IMR-90 (cell line): ENCODE measurements at regions not wholly inside any gene's neighbourhood (a gene's known extent, or its start where the extent isn't known, plus 50 kb on each side); places are given as distances from the start of the nearest gene placed in this dataset.

Source experiments
- ATAC-seq: fragments of 200-7000 bp; cut with Tn5 transposase; 2 replicates; pipeline ENCODE4 v1.9.1; 2020; ENCODE audit warnings: low read depth, mild to moderate bottlenecking, moderate library complexity
- BruUV-seq: library from RNA; stranded (reverse); fragments of 400-500 nt; replicated peaks from 2 replicates; lab custom pipeline; 2021; lab: Mats Ljungman, UMichigan
- CTCF ChIA-PET: fragments of 300-600 bp; formaldehyde crosslinking; extraction: SDS; loops from one replicate; lab custom pipeline; 2021; ENCODE audit warnings: antibody characterized with exemption; lab: Yijun Ruan, JAX
- POLR2A ChIA-PET: fragments of 300-600 bp; sonication (Branson Sonifier 250); formaldehyde crosslinking; loops from one replicate; lab custom pipeline; 2022; ENCODE audit warnings: antibody characterized with exemption; ENCODE audit not compliant: unreplicated experiment; lab: Charles Lee
- DNase-seq: peaks from one replicate; pipeline ENCODE4 v3.0.0; 2013
- H2AFZ ChIP-seq: replicated peaks from 2 replicates; pipeline ENCODE3; 2013; ENCODE audit warnings: low read length, mild to moderate bottlenecking; ENCODE audit not compliant: poor library complexity
- H2AK5ac ChIP-seq: 2 replicates; pipeline ENCODE4 v1.6.1; 2013; ENCODE audit warnings: low read depth, low read length, inconsistent platforms
- H2AK9ac ChIP-seq: replicated peaks from 2 replicates; pipeline ENCODE3; 2013; ENCODE audit warnings: mild to moderate bottlenecking, low read depth, low read length, moderate library complexity; ENCODE audit not compliant: poor library complexity
- H2BK120ac ChIP-seq: 2 replicates; pipeline ENCODE4 v1.6.1; 2013; ENCODE audit warnings: low read depth, low read length, inconsistent platforms
- H2BK15ac ChIP-seq: 3 replicates; pipeline ENCODE4 v1.6.1; 2013; ENCODE audit warnings: low read depth, low read length, inconsistent platforms
- H2BK20ac ChIP-seq: 2 replicates; pipeline ENCODE4 v1.6.1; 2013; ENCODE audit warnings: low read depth, mild to moderate bottlenecking, inconsistent platforms, low read length, moderate library complexity
- H2BK5ac ChIP-seq: 2 replicates; pipeline ENCODE4 v1.6.1; 2013; ENCODE audit warnings: mild to moderate bottlenecking, low read depth, low read length, inconsistent platforms; ENCODE audit not compliant: poor library complexity, severe bottlenecking
- H3K14ac ChIP-seq: replicated peaks from 2 replicates; pipeline ENCODE4 v1.6.1; 2013; ENCODE audit warnings: low read depth, low read length, inconsistent platforms
- H3K18ac ChIP-seq: 2 replicates; pipeline ENCODE4 v1.6.1; 2013; ENCODE audit warnings: low read depth, low read length, control low read depth
- H3K23ac ChIP-seq: 2 replicates; pipeline ENCODE4 v1.6.1; 2013; ENCODE audit warnings: low read depth, low read length, inconsistent platforms
- H3K27ac ChIP-seq: 2 replicates; pipeline ENCODE4 v1.5.1; 2013; ENCODE audit warnings: mild to moderate bottlenecking, control low read depth, low read length; ENCODE audit not compliant: insufficient read depth
- H3K27me3 ChIP-seq: 2 replicates; pipeline ENCODE4 v1.6.1; 2013; ENCODE audit warnings: low read length; ENCODE audit not compliant: control insufficient read depth, insufficient read depth
- H3K36me3 ChIP-seq: 2 replicates; pipeline ENCODE4 v1.6.1; 2013; ENCODE audit warnings: low read length, mixed read lengths; ENCODE audit not compliant: control insufficient read depth, insufficient read depth
- H3K4ac ChIP-seq: 2 replicates; pipeline ENCODE4 v1.6.1; 2013; ENCODE audit warnings: low read depth, low read length, inconsistent platforms
- H3K4me1 ChIP-seq: 2 replicates; pipeline ENCODE4 v1.6.1; 2013; ENCODE audit warnings: low read length, mixed read lengths; ENCODE audit not compliant: control insufficient read depth, insufficient read depth
- H3K4me2 ChIP-seq: 2 replicates; pipeline ENCODE4 v1.6.1; 2013; ENCODE audit warnings: low read depth, mild to moderate bottlenecking, control low read depth, low read length, moderate library complexity
- H3K4me3 ChIP-seq: 2 replicates; pipeline ENCODE4 v1.5.1; 2013; ENCODE audit warnings: low read depth, mild to moderate bottlenecking, control low read depth, low read length, moderate library complexity; ENCODE audit not compliant: insufficient read depth
- H3K56ac ChIP-seq: 2 replicates; pipeline ENCODE4 v1.6.1; 2013; ENCODE audit warnings: low read length, inconsistent platforms; ENCODE audit not compliant: insufficient read depth; ENCODE audit errors: extremely low read depth
- H3K79me1 ChIP-seq, 2 experiments: 2 replicates each; pipeline ENCODE4 v1.6.1; 2013; ENCODE audit warnings: low read length in 2 of 2, inconsistent platforms in 1 of 2, low read depth in 1 of 2
- H3K9ac ChIP-seq: 2 replicates; pipeline ENCODE4 v1.6.1; 2013; ENCODE audit warnings: low read depth, low read length, control low read depth
- H3K9me1 ChIP-seq: 2 replicates; pipeline ENCODE4 v1.6.1; 2013; ENCODE audit warnings: low read length, inconsistent platforms; ENCODE audit not compliant: insufficient read depth
- H3K9me3 ChIP-seq: 2 replicates; pipeline ENCODE4 v1.6.1; 2013; ENCODE audit warnings: low read length; ENCODE audit not compliant: control insufficient read depth, insufficient read depth
- H4K20me1 ChIP-seq: 2 replicates; pipeline ENCODE4 v1.6.1; 2013; ENCODE audit warnings: low read length, inconsistent platforms; ENCODE audit not compliant: insufficient read depth
- H4K5ac ChIP-seq: 2 replicates; pipeline ENCODE4 v1.6.1; 2013; ENCODE audit warnings: mild to moderate bottlenecking, low read depth, low read length, control low read depth
- H4K8ac ChIP-seq, 2 experiments: 2 replicates each; pipeline ENCODE4 v1.6.1; 2013; ENCODE audit warnings: low read depth in 2 of 2, low read length in 2 of 2, control low read depth in 1 of 2, inconsistent platforms in 1 of 2
- H4K91ac ChIP-seq: 2 replicates; pipeline ENCODE4 v1.6.1; 2013; ENCODE audit warnings: low read depth, low read length, inconsistent platforms; ENCODE audit not compliant: insufficient read depth
- BHLHE40 ChIP-seq: fragments of 150-350 bp; IDR thresholded peaks from 2 replicates; pipeline ENCODE4 v1.6.1; 2016; ENCODE audit warnings: mild to moderate bottlenecking, low read depth, low read length
- CTCF ChIP-seq: conservative IDR thresholded peaks from 2 replicates; pipeline ENCODE4 v1.5.1; 2012; ENCODE audit warnings: mild to moderate bottlenecking, low read depth, low read length, improper control_type of control experiment
- FOS ChIP-seq: fragments of 150-350 bp; IDR thresholded peaks from 2 replicates; pipeline ENCODE4 v1.6.1; 2016; ENCODE audit warnings: low read depth, low read length
- MAFK ChIP-seq: IDR thresholded peaks from 2 replicates; pipeline ENCODE4 v1.6.1; 2012; ENCODE audit warnings: low read depth, low read length, improper control_type of control experiment
- MAZ ChIP-seq: IDR thresholded peaks from 2 replicates; pipeline ENCODE4 v1.6.1; 2012; ENCODE audit warnings: low read depth, mild to moderate bottlenecking, low read length, improper control_type of control experiment, moderate library complexity, borderline replicate concordance
- NFE2L2 ChIP-seq: fragments of 150-350 bp; IDR thresholded peaks from 2 replicates; pipeline ENCODE4 v1.6.1; 2016; ENCODE audit warnings: low read depth, mild to moderate bottlenecking, low read length
- POLR2A ChIP-seq: IDR thresholded peaks from 2 replicates; pipeline ENCODE4 v1.6.1; 2012; ENCODE audit warnings: mild to moderate bottlenecking, low read depth, low read length
- RAD21 ChIP-seq: IDR thresholded peaks from 2 replicates; pipeline ENCODE4 v1.6.1; 2012; ENCODE audit warnings: low read length, improper control_type of control experiment
- RCOR1 ChIP-seq: IDR thresholded peaks from 2 replicates; pipeline ENCODE4 v1.6.1; 2012; ENCODE audit warnings: mild to moderate bottlenecking, low read length, improper control_type of control experiment; ENCODE audit not compliant: insufficient replicate concordance
- RFX5 ChIP-seq: IDR thresholded peaks from 2 replicates; pipeline ENCODE4 v1.8.0; 2012; ENCODE audit warnings: low read depth, mild to moderate bottlenecking, low read length, moderate library complexity
- SMC3 ChIP-seq: fragments of 150-350 bp; IDR thresholded peaks from 2 replicates; pipeline ENCODE4 v1.6.1; 2016; ENCODE audit warnings: low read depth, mild to moderate bottlenecking, antibody characterized with exemption, low read length, moderate library complexity
- whole genome bisulfite sequencing, 2 experiments: methylation state at CpG; one replicate each; pipeline versions ENCODE4 v1.1.5 to v1.1.7; 2013; ENCODE audit warnings: missing lambda C conversion rate in 2 of 2; ENCODE audit not compliant: insufficient read length in 1 of 2; ENCODE audit errors: extremely low coverage in 2 of 2; 5-methylcytosine and 5-hydroxymethylcytosine counted together
- dilution Hi-C: fragments of 300-500 bp; cut with HindIII; formaldehyde crosslinking; loops from one replicate; pipeline ENCODE4 v1.14.3; 2018; ENCODE audit warnings: low sequenced_read_pairs; ENCODE audit not compliant: unreplicated experiment
- in situ Hi-C: fragments of 300-500 bp; cut with MboI; formaldehyde crosslinking; loops from 3 replicates; pipeline ENCODE4 v1.14.3; 2019; ENCODE audit warnings: low sequenced_read_pairs, inconsistent platforms, mixed read lengths
- intact Hi-C: fragments of 100-400 bp; cut with micrococcal nuclease; formaldehyde crosslinking; loops from 2 replicates; pipeline ENCODE4 v1.10.0; 2022
- TF ChIP-seq, protein P1 (sequence below): fragments of 150-350 bp; IDR thresholded peaks from 2 replicates; pipeline ENCODE4 v1.6.1; 2017; ENCODE audit warnings: mild to moderate bottlenecking, antibody characterized with exemption, low read length, low read depth
- TF ChIP-seq, protein P2 (sequence below): fragments of 150-350 bp; IDR thresholded peaks from 2 replicates; pipeline ENCODE4 v1.6.1; 2016; ENCODE audit warnings: low read depth, mild to moderate bottlenecking, low read length, moderate library complexity, borderline replicate concordance

DNA sequence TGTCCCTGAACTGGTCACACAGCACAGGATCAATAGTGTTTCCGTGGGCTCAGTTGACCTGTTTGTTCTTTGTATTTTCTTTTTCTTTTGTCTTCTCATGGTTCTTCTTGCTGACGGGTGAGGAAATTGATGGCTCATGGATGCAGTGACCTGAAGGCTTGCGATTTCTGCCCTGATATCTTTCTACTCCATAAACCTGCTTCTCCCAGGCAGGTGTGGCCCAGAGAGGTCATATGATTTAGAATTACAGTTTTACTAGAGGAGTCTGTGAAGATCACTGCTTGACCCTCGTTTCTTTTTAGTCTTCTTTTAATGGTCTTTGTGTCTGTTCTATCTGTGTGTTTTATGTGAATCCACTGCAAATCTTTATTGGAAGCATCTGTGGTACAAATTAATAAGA lies 195.1 kb upstream of the KLF6 start:
- Histone ChIP-seq H3K14ac (no peak overlapping the region), H2AK5ac (no peak overlapping the region), H3K79me1 (no peaks in the 10 kb centered on the region), H4K20me1 (no peaks in the 10 kb centered on the region), H3K4me1 (0 out of 2 replicates have a peak, but pooled peaks cover 2% of the 10 kb centered on the region), H3K36me3 (no peaks in the 10 kb centered on the region), H4K91ac (no peak overlapping the region), H2BK120ac (no peak overlapping the region), H3K27ac (no peak overlapping the region), H2BK15ac (no peak overlapping the region), H3K27me3 (no peaks in the 10 kb centered on the region), H2BK5ac (no peak overlapping the region), H3K4ac (no peak overlapping the region), H3K18ac (no peak overlapping the region), H3K9me3 (peaks cover 3% of the 10 kb centered on the region; the same call in 1 of the 2 replicates), H3K4me2 (no peak overlapping the region), H4K5ac (no peak overlapping the region), H4K8ac (no peak overlapping the region), H2AFZ (no peak overlapping the region), H3K9ac (no peak overlapping the region), H2AK9ac (no peak overlapping the region), H3K4me3 (no peak overlapping the region), H3K56ac (no peak overlapping the region), H2BK20ac (no peak overlapping the region), H3K23ac (no peak overlapping the region), H3K9me1 (peaks cover 4% of the 10 kb centered on the region)
- ChIA-PET POLR2A (no interaction called here), CTCF (no interaction called here)
- TF ChIP-seq SMC3 (no peak), RAD21 (no peak), BHLHE40 (no peak), MAFK (no peak), MAZ (no peak), RCOR1 (no peak), CTCF (no peak), POLR2A (no peak), NFE2L2 (no peak), RFX5 (no peak), FOS (no peak)
- TF ChIP-seq, protein P1, sequence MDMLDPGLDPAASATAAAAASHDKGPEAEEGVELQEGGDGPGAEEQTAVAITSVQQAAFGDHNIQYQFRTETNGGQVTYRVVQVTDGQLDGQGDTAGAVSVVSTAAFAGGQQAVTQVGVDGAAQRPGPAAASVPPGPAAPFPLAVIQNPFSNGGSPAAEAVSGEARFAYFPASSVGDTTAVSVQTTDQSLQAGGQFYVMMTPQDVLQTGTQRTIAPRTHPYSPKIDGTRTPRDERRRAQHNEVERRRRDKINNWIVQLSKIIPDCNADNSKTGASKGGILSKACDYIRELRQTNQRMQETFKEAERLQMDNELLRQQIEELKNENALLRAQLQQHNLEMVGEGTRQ = no peak
- TF ChIP-seq, protein P2, sequence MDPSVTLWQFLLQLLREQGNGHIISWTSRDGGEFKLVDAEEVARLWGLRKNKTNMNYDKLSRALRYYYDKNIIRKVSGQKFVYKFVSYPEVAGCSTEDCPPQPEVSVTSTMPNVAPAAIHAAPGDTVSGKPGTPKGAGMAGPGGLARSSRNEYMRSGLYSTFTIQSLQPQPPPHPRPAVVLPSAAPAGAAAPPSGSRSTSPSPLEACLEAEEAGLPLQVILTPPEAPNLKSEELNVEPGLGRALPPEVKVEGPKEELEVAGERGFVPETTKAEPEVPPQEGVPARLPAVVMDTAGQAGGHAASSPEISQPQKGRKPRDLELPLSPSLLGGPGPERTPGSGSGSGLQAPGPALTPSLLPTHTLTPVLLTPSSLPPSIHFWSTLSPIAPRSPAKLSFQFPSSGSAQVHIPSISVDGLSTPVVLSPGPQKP = no peak
- dilution Hi-C loops = no loop called here
- no peak for ATAC-seq
- no peak for DNase-seq
- in situ Hi-C loops = no loop called here
- no CpG with 5 or more reads among the region's 4 CpGs for WGBS, 2 experiments
- intact Hi-C loops = no loop called here
- BruUV-seq = no TSS peak
